AG10803 (cell line): ENCODE measurements at regions not wholly inside any gene's neighbourhood (a gene's known extent, or its start where the extent isn't known, plus 50 kb on each side); places are given as distances from the start of the nearest gene placed in this dataset.

Experiments used
- DNase-seq: peaks from one replicate; pipeline ENCODE4 v3.0.0; 2010; ENCODE audit warnings: low read depth
- H3K4me3 ChIP-seq: 2 replicates; pipeline ENCODE4 v1.5.1; 2011; ENCODE audit warnings: mild to moderate bottlenecking, low read length, control low read depth
- CTCF ChIP-seq: conservative IDR thresholded peaks from 2 replicates; pipeline ENCODE4 v1.5.1; 2011; ENCODE audit warnings: mild to moderate bottlenecking, low read length, control low read depth, inconsistent platforms

- no peak for DNase-seq
- H3K4me3 ChIP-seq, result no peak overlapping the region
- TF ChIP-seq CTCF, result no peak
Measured at GRCh38 chr14:96735526-96735925, 61.7 kb upstream of the VRK1 start.

- no peak for DNase-seq
- no peak overlapping the region for H3K4me3 ChIP-seq
- TF ChIP-seq CTCF, result no peak
Measured at GRCh38 chr14:96736439-96736838, 60.7 kb upstream of the VRK1 start.

GRCh38 chr14:96737881-96738280 is 59.3 kb upstream of the VRK1 start:
- H3K4me3 ChIP-seq, result no peak overlapping the region
- no peak for TF ChIP-seq CTCF
- no peak for DNase-seq

- H3K4me3 ChIP-seq, result no peak overlapping the region
- no peak for DNase-seq
- no peak for TF ChIP-seq CTCF
Measured at GRCh38 chr14:96739200-96739910, 57.8 kb upstream of the VRK1 start.

- peak overlapping the region; percentile 59 for H3K4me3 ChIP-seq
- DNase-seq, result peak; percentile 29
- peak; percentile 60 for TF ChIP-seq CTCF
Measured at GRCh38 chr14:96741151-96741977, 55.8 kb upstream of the VRK1 start.

GRCh38 chr14:96744262-96744661 is 52.9 kb upstream of the VRK1 start:
- no peak overlapping the region for H3K4me3 ChIP-seq
- TF ChIP-seq CTCF, result no peak

GRCh38 chr14:96745500-96746051 is 51.6 kb upstream of the VRK1 start:
- no peak for DNase-seq
- no peak overlapping the region for H3K4me3 ChIP-seq
- no peak for TF ChIP-seq CTCF

More at GRCh38 chr14:96744262-96744661, 52.9 kb upstream of the VRK1 start:
- no peak for DNase-seq
